ENCODE measurements at regions not wholly inside any gene's neighbourhood (a gene's known extent, or its start where the extent isn't known, plus 50 kb on each side); places are given as distances from the start of the nearest gene placed in this dataset.

DNA sequence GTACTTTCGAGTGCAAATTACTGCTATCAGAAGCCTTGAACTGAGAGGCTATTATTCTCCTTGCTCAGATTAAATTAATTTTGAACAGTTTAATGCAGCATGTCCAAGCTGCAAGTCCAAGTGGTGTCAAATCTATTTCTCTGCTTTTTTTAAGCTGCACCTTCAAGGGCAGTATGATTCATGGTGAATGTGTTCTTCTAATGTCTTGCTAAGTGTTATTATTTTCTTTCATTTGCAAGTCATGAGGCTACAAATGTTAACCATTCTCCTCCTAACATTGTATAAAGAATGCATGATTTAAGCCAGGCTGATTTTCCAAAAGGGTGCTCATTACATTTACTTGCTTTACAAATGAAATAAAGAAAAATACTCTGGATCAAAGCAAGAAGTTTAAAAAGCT is 200.4 kb downstream of the TEX13C start:
- in situ Hi-C loops (cut with MboI; ENCODE audit: low sequenced_read_pairs, unreplicated experiment), result no loop called here

DNA sequence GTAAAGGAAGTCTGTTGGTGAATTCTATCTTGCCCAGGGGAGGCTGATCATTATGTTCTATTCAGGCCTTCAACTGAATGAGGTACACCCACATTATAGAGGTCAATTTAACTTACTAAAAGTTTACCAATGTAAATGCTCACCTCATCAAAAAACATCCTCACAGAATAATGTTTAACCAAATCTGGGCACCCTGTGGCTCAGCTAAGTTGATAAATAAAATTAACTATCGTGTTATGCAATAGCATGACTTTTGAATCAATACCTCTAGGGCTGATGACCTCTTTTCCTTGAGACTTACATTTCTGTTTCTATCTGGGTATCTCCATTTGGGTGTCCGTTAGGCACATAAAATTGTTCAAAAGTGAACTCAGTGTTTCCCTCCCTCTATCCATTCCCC is 203.1 kb downstream of the TEX13C start:
- DNase-seq (ENCODE audit: low spot score), result no peak
- TF ChIP-seq, protein P1, sequence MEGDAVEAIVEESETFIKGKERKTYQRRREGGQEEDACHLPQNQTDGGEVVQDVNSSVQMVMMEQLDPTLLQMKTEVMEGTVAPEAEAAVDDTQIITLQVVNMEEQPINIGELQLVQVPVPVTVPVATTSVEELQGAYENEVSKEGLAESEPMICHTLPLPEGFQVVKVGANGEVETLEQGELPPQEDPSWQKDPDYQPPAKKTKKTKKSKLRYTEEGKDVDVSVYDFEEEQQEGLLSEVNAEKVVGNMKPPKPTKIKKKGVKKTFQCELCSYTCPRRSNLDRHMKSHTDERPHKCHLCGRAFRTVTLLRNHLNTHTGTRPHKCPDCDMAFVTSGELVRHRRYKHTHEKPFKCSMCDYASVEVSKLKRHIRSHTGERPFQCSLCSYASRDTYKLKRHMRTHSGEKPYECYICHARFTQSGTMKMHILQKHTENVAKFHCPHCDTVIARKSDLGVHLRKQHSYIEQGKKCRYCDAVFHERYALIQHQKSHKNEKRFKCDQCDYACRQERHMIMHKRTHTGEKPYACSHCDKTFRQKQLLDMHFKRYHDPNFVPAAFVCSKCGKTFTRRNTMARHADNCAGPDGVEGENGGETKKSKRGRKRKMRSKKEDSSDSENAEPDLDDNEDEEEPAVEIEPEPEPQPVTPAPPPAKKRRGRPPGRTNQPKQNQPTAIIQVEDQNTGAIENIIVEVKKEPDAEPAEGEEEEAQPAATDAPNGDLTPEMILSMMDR (IDR thresholded peaks at IDR 0.05; ENCODE audit: borderline replicate concordance, control extremely low read depth, extremely low read depth, insufficient read depth, missing control alignments), result no peak
- in situ Hi-C loops (cut with MboI; ENCODE audit: low sequenced_read_pairs, unreplicated experiment), result no loop called here

More for the DNA sequence above, 200.4 kb downstream of the TEX13C start:
- DNase-seq (ENCODE audit: low spot score), result no peak
- TF ChIP-seq, protein P1 (IDR thresholded peaks at IDR 0.05; ENCODE audit: borderline replicate concordance, control extremely low read depth, extremely low read depth, insufficient read depth, missing control alignments), result no peak

DNA sequence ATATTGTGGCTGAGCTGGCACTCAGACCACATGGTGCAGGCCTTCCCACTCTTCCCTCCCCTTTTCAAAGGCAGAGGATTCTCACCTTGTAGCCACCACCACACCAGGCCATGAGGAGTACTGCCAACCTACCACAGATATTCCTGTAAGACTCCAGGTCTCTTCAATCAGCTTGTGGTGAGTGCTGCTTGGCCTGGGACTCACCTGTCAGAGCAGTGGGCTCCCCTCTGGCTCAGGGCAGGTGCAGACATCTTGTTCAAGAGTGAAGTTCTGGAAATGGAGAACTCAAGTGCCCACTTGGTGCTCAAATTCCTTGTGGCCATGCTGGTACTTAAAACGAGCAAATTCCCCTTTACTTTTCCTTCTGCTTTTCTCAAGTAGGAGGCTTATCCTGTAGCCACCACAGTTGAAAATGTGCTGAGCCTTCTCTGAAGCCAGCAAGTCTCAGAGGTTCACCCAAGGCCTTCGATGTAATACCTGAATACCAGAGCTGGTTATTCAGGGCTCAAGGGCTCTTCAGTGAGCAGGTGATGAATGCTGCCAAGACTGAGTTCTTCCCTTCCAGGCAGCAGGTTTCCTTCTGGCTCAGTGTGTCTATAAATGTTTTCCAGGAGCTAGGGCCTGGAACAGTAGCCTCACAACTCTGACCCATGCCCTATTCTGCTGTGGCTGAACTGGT is 212.9 kb downstream of the TEX13C start:
- in situ Hi-C loops (cut with MboI; ENCODE audit: low sequenced_read_pairs, unreplicated experiment), result no loop called here
- TF ChIP-seq, protein P1 (IDR thresholded peaks at IDR 0.05; ENCODE audit: borderline replicate concordance, control extremely low read depth, extremely low read depth, insufficient read depth, missing control alignments), result no peak
- no peak for DNase-seq (ENCODE audit: low spot score)

DNA sequence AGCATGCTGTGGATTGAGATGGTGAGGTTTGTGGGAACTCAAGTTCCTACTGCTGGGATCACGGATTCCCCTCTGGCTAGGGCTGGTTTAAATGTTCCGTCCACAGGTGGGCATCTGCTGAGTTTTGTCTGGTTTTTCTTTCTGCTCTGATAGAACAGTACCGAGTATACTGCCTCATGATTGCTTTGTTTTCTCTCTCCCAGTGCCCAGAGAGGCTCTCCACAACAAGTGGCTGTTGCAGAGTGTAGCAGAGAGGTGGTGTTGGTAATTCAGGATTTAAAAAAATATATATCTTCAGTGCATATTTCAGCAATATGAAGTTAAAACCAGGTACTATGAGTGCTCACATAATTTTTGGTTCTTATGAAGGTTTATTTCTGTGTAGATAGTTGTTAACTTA is 213.7 kb downstream of the TEX13C start:
- in situ Hi-C loops (cut with MboI; ENCODE audit: low sequenced_read_pairs, unreplicated experiment), result no loop called here
- TF ChIP-seq, protein P1 (IDR thresholded peaks at IDR 0.05; ENCODE audit: borderline replicate concordance, control extremely low read depth, extremely low read depth, insufficient read depth, missing control alignments), result no peak
- no peak for DNase-seq (ENCODE audit: low spot score)

DNA sequence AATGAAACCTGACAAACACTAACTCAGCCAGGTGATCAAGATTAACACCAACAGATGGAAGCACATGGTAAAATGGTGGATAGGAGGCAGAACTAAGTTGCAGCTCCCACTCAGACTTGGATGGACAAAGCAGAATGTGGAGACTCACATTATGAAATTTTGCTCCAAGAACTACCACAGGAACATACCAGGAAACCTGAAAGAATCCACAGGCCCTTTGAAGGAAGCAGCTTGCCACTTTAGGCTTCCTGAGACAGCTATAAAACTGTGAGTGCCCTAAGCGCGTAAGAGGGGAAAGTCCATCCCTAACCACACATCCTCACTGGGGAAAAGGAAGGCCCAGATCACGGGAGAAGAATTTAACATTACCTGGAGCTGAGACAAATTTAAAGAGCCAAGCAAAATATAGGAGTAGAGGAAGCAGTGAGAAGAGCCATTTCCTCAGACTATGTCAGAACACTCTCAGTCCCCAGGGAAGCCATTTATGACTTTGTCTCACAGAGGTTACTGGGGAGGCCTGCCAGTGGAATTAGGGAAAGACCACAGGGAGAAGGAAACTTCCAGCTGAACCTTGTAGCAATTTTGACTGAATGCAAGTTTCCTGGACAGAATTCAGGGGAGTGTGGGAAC is 224.5 kb downstream of the TEX13C start:
- TF ChIP-seq, protein P1 (IDR thresholded peaks at IDR 0.05; ENCODE audit: borderline replicate concordance, control extremely low read depth, extremely low read depth, insufficient read depth, missing control alignments), result no peak
- DNase-seq (ENCODE audit: low spot score), result no peak
- in situ Hi-C loops (cut with MboI; ENCODE audit: low sequenced_read_pairs, unreplicated experiment), result no loop called here

DNA sequence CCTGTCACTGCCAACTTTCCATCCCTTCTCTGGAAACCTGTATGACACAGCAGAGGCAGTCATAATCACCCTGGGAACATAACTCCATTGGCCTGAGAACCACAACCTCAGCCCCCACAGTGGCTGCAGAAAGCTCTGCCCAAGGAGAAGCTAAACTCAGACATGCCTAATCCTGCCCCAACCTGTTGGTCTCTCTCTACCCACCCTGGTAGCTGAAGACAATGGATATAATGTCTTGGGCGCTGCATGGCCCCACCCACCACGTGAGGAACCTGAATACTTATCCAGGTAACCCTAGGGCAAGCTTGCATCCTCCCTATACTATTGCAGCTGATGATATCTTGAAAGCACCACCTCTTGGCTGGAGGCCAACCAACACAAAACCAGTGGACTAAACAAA is 225.2 kb downstream of the TEX13C start:
- in situ Hi-C loops (cut with MboI; ENCODE audit: low sequenced_read_pairs, unreplicated experiment), result no loop called here
- TF ChIP-seq, protein P1 (IDR thresholded peaks at IDR 0.05; ENCODE audit: borderline replicate concordance, control extremely low read depth, extremely low read depth, insufficient read depth, missing control alignments), result no peak
- no peak for DNase-seq (ENCODE audit: low spot score)
